ENCODE measurements at regions not wholly inside any gene's neighbourhood (a gene's known extent, or its start where the extent isn't known, plus 50 kb on each side); places are given as distances from the start of the nearest gene placed in this dataset.

DNA sequence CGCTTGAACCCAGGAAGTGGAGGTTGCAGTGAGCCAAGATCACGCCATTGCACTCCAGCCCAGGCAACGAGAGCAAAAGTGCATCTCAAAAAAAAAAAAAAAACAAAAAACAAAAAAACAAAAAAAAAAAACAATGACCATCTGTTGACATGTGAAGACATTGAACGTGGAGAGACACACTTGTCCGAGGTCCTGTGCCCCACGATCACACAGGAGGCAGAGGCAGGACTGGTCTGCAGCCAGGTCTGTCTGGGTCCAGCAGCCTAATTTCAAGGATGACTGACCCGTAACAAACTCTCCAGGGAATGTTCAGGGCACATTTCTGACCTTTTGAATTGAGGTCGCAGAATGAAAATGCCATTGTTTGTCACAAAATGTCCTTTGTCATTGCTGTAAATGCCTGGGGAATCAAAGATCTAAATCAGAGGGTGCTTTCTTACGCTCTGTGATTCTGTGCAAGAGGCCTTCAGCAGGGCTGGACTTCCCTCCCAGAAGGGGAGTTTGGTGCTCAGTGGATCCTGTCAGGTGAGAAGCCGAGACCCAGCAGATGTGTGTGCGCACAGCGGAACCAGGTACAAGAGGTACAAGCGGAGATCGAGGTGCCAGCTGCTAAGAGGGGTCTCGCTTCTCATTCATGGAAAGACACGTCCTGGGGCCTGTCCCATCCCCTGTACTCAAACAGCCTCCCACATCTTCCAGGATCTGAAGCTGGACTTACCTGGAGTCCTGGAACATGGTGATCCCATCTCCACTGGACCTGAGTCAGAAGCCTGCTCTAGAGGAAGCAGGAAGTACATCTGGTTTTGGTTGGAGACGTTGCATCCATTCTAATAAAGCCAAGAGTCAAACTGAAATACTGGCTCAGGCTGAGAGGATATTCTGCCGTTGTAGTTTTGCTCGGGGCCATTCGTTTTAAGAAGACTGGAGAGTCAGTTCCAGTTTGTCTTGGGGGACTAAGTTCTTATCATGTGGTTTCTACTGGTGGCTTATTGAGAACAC is 95.8 kb downstream of the IRF8 start:
- H3K9ac ChIP-seq (ENCODE audit: control insufficient read depth, insufficient read depth, low read length), result peak overlapping the region; percentile 52
- SMC1A ChIA-PET (ENCODE audit: uncharacterized antibody, unreplicated experiment), result interaction anchor here (0.9 to 18.6 kb wide), 7 partner anchors 7 to 173 kb away, joined by 3 to 338 read pairs (median 18); partner anchors contain the start of gene IRF8
- DNase-seq (ENCODE audit: low read depth, low spot score) (no peak), ATAC-seq (peak; percentile 63), FAIRE-seq (peak; percentile 18)
- CTCF ChIA-PET, result interaction anchor here (1.4 to 12.2 kb wide), 4 partner anchors 21 to 175 kb away, joined by 5 to 337 read pairs (median 6); no protein-coding TSS in a partner anchor
- H3K4me3 ChIP-seq, result peak overlapping the region; percentile 55
- peak overlapping the region; percentile 93 for H3K27ac ChIP-seq (ENCODE audit: control insufficient read depth, insufficient read depth)
- peak overlapping the region; percentile 57 for H2AFZ ChIP-seq (ENCODE audit: control insufficient read depth, low read depth, low read length)
- 77% methylated on average over 19 of the region's 20 CpGs for WGBS (ENCODE audit: insufficient coverage, insufficient replicate concordance, low lambda C conversion rate, missing lambda C conversion rate)
- no peaks in the 10 kb centered on the region for H4K20me1 ChIP-seq (ENCODE audit: control insufficient read depth, insufficient read depth)
- POLR2A ChIA-PET, result interaction anchor here (0.8 to 7.7 kb wide), 5 partner anchors 9 to 95 kb away, joined by 3 to 58 read pairs (median 3); no protein-coding TSS in a partner anchor
- no peaks in the 10 kb centered on the region for H3K9me3 ChIP-seq (replicated peaks; ENCODE audit: control insufficient read depth, insufficient read depth, low read length)
- intact Hi-C loops (cut with micrococcal nuclease; ENCODE audit: unreplicated experiment) (no loop called here), in situ Hi-C loops (cut with MboI) (no loop called here)
- no peaks in the 10 kb centered on the region for H3K36me3 ChIP-seq (ENCODE audit: control insufficient read depth in 2 of 2, insufficient read depth in 2 of 2, low read length in 1 of 2)
- H3K4me2 ChIP-seq (ENCODE audit: control insufficient read depth, insufficient read depth), result peak overlapping the region; percentile 91
- RAD21 ChIA-PET (ENCODE audit: unreplicated experiment), result interaction anchor here (0.8 to 4.8 kb wide), 8 partner anchors 6 to 174 kb away, joined by 3 to 36 read pairs (median 5); no protein-coding TSS in a partner anchor
- no peaks in the 10 kb centered on the region for H3K27me3 ChIP-seq (replicated peaks in 1 of 2; ENCODE audit: control insufficient read depth in 2 of 2, insufficient read depth in 2 of 2, low read length in 1 of 2)
- H3K4me1 ChIP-seq (ENCODE audit: control insufficient read depth, insufficient read depth, low read length), result peaks cover 92% of the 10 kb centered on the region
- H3K79me2 ChIP-seq (ENCODE audit: control insufficient read depth, insufficient read depth, low read length), result peaks cover 13% of the 10 kb centered on the region
- BruUV-seq (replicated peaks), result TSS peak; percentile 86
- TF ChIP-seq RAD51 (IDR thresholded peaks at IDR 0.05) (0 out of 2 replicates have a peak, but pooled peaks have one; percentile 18), SPI1 (IDR thresholded peaks at IDR 0.05; ENCODE audit: borderline replicate concordance, insufficient read depth, low read depth, low read length) (peak; percentile 47; the same call in 1 of the 2 replicates), BHLHE40 (IDR thresholded peaks at IDR 0.05; ENCODE audit: borderline replicate concordance in 1 of 2, low read depth in 2 of 2, low read length in 1 of 2) (no peak), RFX5 (IDR thresholded peaks at IDR 0.05; ENCODE audit: low read depth, low read length) (no peak)
- TF ChIP-seq, protein P1, sequence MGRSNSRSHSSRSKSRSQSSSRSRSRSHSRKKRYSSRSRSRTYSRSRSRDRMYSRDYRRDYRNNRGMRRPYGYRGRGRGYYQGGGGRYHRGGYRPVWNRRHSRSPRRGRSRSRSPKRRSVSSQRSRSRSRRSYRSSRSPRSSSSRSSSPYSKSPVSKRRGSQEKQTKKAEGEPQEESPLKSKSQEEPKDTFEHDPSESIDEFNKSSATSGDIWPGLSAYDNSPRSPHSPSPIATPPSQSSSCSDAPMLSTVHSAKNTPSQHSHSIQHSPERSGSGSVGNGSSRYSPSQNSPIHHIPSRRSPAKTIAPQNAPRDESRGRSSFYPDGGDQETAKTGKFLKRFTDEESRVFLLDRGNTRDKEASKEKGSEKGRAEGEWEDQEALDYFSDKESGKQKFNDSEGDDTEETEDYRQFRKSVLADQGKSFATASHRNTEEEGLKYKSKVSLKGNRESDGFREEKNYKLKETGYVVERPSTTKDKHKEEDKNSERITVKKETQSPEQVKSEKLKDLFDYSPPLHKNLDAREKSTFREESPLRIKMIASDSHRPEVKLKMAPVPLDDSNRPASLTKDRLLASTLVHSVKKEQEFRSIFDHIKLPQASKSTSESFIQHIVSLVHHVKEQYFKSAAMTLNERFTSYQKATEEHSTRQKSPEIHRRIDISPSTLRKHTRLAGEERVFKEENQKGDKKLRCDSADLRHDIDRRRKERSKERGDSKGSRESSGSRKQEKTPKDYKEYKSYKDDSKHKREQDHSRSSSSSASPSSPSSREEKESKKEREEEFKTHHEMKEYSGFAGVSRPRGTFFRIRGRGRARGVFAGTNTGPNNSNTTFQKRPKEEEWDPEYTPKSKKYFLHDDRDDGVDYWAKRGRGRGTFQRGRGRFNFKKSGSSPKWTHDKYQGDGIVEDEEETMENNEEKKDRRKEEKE (IDR thresholded peaks at IDR 0.05), result no peak
- TF ChIP-seq, protein P2, sequence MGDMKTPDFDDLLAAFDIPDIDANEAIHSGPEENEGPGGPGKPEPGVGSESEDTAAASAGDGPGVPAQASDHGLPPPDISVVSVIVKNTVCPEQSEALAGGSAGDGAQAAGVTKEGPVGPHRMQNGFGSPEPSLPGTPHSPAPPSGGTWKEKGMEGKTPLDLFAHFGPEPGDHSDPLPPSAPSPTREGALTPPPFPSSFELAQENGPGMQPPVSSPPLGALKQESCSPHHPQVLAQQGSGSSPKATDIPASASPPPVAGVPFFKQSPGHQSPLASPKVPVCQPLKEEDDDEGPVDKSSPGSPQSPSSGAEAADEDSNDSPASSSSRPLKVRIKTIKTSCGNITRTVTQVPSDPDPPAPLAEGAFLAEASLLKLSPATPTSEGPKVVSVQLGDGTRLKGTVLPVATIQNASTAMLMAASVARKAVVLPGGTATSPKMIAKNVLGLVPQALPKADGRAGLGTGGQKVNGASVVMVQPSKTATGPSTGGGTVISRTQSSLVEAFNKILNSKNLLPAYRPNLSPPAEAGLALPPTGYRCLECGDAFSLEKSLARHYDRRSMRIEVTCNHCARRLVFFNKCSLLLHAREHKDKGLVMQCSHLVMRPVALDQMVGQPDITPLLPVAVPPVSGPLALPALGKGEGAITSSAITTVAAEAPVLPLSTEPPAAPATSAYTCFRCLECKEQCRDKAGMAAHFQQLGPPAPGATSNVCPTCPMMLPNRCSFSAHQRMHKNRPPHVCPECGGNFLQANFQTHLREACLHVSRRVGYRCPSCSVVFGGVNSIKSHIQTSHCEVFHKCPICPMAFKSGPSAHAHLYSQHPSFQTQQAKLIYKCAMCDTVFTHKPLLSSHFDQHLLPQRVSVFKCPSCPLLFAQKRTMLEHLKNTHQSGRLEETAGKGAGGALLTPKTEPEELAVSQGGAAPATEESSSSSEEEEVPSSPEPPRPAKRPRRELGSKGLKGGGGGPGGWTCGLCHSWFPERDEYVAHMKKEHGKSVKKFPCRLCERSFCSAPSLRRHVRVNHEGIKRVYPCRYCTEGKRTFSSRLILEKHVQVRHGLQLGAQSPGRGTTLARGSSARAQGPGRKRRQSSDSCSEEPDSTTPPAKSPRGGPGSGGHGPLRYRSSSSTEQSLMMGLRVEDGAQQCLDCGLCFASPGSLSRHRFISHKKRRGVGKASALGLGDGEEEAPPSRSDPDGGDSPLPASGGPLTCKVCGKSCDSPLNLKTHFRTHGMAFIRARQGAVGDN (IDR thresholded peaks at IDR 0.05), result peak; percentile 74; the same call in 1 of the 2 replicates
- TF ChIP-seq, protein P3, sequence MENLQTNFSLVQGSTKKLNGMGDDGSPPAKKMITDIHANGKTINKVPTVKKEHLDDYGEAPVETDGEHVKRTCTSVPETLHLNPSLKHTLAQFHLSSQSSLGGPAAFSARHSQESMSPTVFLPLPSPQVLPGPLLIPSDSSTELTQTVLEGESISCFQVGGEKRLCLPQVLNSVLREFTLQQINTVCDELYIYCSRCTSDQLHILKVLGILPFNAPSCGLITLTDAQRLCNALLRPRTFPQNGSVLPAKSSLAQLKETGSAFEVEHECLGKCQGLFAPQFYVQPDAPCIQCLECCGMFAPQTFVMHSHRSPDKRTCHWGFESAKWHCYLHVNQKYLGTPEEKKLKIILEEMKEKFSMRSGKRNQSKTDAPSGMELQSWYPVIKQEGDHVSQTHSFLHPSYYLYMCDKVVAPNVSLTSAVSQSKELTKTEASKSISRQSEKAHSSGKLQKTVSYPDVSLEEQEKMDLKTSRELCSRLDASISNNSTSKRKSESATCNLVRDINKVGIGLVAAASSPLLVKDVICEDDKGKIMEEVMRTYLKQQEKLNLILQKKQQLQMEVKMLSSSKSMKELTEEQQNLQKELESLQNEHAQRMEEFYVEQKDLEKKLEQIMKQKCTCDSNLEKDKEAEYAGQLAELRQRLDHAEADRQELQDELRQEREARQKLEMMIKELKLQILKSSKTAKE (IDR thresholded peaks at IDR 0.05; ENCODE audit: low read depth, poor library complexity, severe bottlenecking), result no peak
- TF ChIP-seq, protein P4, sequence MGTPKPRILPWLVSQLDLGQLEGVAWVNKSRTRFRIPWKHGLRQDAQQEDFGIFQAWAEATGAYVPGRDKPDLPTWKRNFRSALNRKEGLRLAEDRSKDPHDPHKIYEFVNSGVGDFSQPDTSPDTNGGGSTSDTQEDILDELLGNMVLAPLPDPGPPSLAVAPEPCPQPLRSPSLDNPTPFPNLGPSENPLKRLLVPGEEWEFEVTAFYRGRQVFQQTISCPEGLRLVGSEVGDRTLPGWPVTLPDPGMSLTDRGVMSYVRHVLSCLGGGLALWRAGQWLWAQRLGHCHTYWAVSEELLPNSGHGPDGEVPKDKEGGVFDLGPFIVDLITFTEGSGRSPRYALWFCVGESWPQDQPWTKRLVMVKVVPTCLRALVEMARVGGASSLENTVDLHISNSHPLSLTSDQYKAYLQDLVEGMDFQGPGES (IDR thresholded peaks at IDR 0.05), result no peak
- TF ChIP-seq, protein P5, sequence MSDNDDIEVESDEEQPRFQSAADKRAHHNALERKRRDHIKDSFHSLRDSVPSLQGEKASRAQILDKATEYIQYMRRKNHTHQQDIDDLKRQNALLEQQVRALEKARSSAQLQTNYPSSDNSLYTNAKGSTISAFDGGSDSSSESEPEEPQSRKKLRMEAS (IDR thresholded peaks at IDR 0.05; ENCODE audit: low read depth, low read length), result no peak

Measured in GM12878 (cell line).